ENCODE measurements at regions not wholly inside any gene's neighbourhood (a gene's known extent, or its start where the extent isn't known, plus 50 kb on each side); places are given as distances from the start of the nearest gene placed in this dataset.

- H3K9me3 ChIP-seq (ENCODE audit: low read depth, low read length), result no peaks in the 10 kb centered on the region
- H3K4me3 ChIP-seq (ENCODE audit: low read length), result no peak overlapping the region
- H3K4me1 ChIP-seq (ENCODE audit: insufficient read depth, low read length), result peaks cover 6% of the 10 kb centered on the region
- no peaks in the 10 kb centered on the region for H3K27me3 ChIP-seq (ENCODE audit: insufficient read depth, low read length)
Observed at GRCh38 chr6:134453792-134454510, 136.0 kb upstream of the SGK1 start.

GRCh38 chr6:134452906-134453305, 135.0 kb upstream of the SGK1 start:
- Histone ChIP-seq H3K9me3 (ENCODE audit: low read depth, low read length) (no peaks in the 10 kb centered on the region), H3K27me3 (ENCODE audit: insufficient read depth, low read length) (no peaks in the 10 kb centered on the region), H3K4me1 (ENCODE audit: insufficient read depth, low read length) (no peaks in the 10 kb centered on the region), H3K4me3 (ENCODE audit: low read length) (no peak overlapping the region)

- Histone ChIP-seq H3K27me3 (ENCODE audit: insufficient read depth, low read length) (no peaks in the 10 kb centered on the region), H3K9me3 (ENCODE audit: low read depth, low read length) (no peaks in the 10 kb centered on the region)
Observed at GRCh38 chr6:134451529-134451928, 133.6 kb upstream of the SGK1 start.

GRCh38 chr6:134449781-134450180, 131.9 kb upstream of the SGK1 start:
- H3K4me1 ChIP-seq (ENCODE audit: insufficient read depth, low read length), result peaks cover 6% of the 10 kb centered on the region
- no peaks in the 10 kb centered on the region for H3K9me3 ChIP-seq (ENCODE audit: low read depth, low read length)
- H3K27me3 ChIP-seq (ENCODE audit: insufficient read depth, low read length), result no peaks in the 10 kb centered on the region
- H3K4me3 ChIP-seq (ENCODE audit: low read length), result no peak overlapping the region

More at GRCh38 chr6:134451529-134451928, 133.6 kb upstream of the SGK1 start:
- Histone ChIP-seq H3K4me1 (ENCODE audit: insufficient read depth, low read length) (peaks cover 6% of the 10 kb centered on the region), H3K4me3 (ENCODE audit: low read length) (no peak overlapping the region)

GRCh38 chr6:134449004-134449403, 131.1 kb upstream of the SGK1 start:
- peaks cover 6% of the 10 kb centered on the region for H3K4me1 ChIP-seq (ENCODE audit: insufficient read depth, low read length)
- H3K27me3 ChIP-seq (ENCODE audit: insufficient read depth, low read length), result no peaks in the 10 kb centered on the region
- H3K9me3 ChIP-seq (ENCODE audit: low read depth, low read length), result no peaks in the 10 kb centered on the region
- no peak overlapping the region for H3K4me3 ChIP-seq (ENCODE audit: low read length)

- peaks cover 6% of the 10 kb centered on the region for H3K4me1 ChIP-seq (ENCODE audit: insufficient read depth, low read length)
- no peaks in the 10 kb centered on the region for H3K27me3 ChIP-seq (ENCODE audit: insufficient read depth, low read length)
- no peaks in the 10 kb centered on the region for H3K9me3 ChIP-seq (ENCODE audit: low read depth, low read length)
- H3K4me3 ChIP-seq (ENCODE audit: low read length), result no peak overlapping the region
Observed at GRCh38 chr6:134447883-134448387, 130.0 kb upstream of the SGK1 start.

- peaks cover 6% of the 10 kb centered on the region for H3K4me1 ChIP-seq (ENCODE audit: insufficient read depth, low read length)
- H3K27me3 ChIP-seq (ENCODE audit: insufficient read depth, low read length), result no peaks in the 10 kb centered on the region
- H3K4me3 ChIP-seq (ENCODE audit: low read length), result no peak overlapping the region
- H3K9me3 ChIP-seq (ENCODE audit: low read depth, low read length), result no peaks in the 10 kb centered on the region
Observed at GRCh38 chr6:134447423-134447822, 129.5 kb upstream of the SGK1 start.

- H3K9me3 ChIP-seq (ENCODE audit: low read depth, low read length), result no peaks in the 10 kb centered on the region
- no peak overlapping the region for H3K4me3 ChIP-seq (ENCODE audit: low read length)
- H3K4me1 ChIP-seq (ENCODE audit: insufficient read depth, low read length), result peaks cover 6% of the 10 kb centered on the region
- no peaks in the 10 kb centered on the region for H3K27me3 ChIP-seq (ENCODE audit: insufficient read depth, low read length)
Observed at GRCh38 chr6:134446896-134447295, 129.0 kb upstream of the SGK1 start.

GRCh38 chr6:134446218-134446848, 128.4 kb upstream of the SGK1 start:
- H3K9me3 ChIP-seq (ENCODE audit: low read depth, low read length), result no peaks in the 10 kb centered on the region
- no peaks in the 10 kb centered on the region for H3K27me3 ChIP-seq (ENCODE audit: insufficient read depth, low read length)
- H3K4me1 ChIP-seq (ENCODE audit: insufficient read depth, low read length), result peaks cover 6% of the 10 kb centered on the region
- H3K4me3 ChIP-seq (ENCODE audit: low read length), result no peak overlapping the region

GRCh38 chr6:134443009-134443408, 125.1 kb upstream of the SGK1 start:
- H3K27me3 ChIP-seq (ENCODE audit: insufficient read depth, low read length), result no peaks in the 10 kb centered on the region
- no peak overlapping the region for H3K4me3 ChIP-seq (ENCODE audit: low read length)
- H3K4me1 ChIP-seq (ENCODE audit: insufficient read depth, low read length), result peaks cover 8% of the 10 kb centered on the region
- no peaks in the 10 kb centered on the region for H3K9me3 ChIP-seq (ENCODE audit: low read depth, low read length)

- no peak overlapping the region for H3K4me3 ChIP-seq (ENCODE audit: low read length)
- H3K4me1 ChIP-seq (ENCODE audit: insufficient read depth, low read length), result peaks cover 11% of the 10 kb centered on the region
- H3K27me3 ChIP-seq (ENCODE audit: insufficient read depth, low read length), result no peaks in the 10 kb centered on the region
- H3K9me3 ChIP-seq (ENCODE audit: low read depth, low read length), result no peaks in the 10 kb centered on the region
Observed at GRCh38 chr6:134442073-134442472, 124.2 kb upstream of the SGK1 start.

GRCh38 chr6:134438837-134439236, 120.9 kb upstream of the SGK1 start:
- H3K4me3 ChIP-seq (ENCODE audit: low read length), result no peak overlapping the region
- no peaks in the 10 kb centered on the region for H3K27me3 ChIP-seq (ENCODE audit: insufficient read depth, low read length)
- no peaks in the 10 kb centered on the region for H3K9me3 ChIP-seq (ENCODE audit: low read depth, low read length)
- H3K4me1 ChIP-seq (ENCODE audit: insufficient read depth, low read length), result peaks cover 22% of the 10 kb centered on the region

- Histone ChIP-seq H3K27me3 (ENCODE audit: insufficient read depth, low read length) (no peaks in the 10 kb centered on the region), H3K9me3 (ENCODE audit: low read depth, low read length) (no peaks in the 10 kb centered on the region), H3K4me3 (ENCODE audit: low read length) (no peak overlapping the region), H3K4me1 (ENCODE audit: insufficient read depth, low read length) (peaks cover 22% of the 10 kb centered on the region)
Observed at GRCh38 chr6:134437376-134437775, 119.5 kb upstream of the SGK1 start.

- Histone ChIP-seq H3K4me3 (ENCODE audit: low read length) (no peak overlapping the region), H3K9me3 (ENCODE audit: low read depth, low read length) (no peaks in the 10 kb centered on the region), H3K27me3 (ENCODE audit: insufficient read depth, low read length) (no peaks in the 10 kb centered on the region), H3K4me1 (ENCODE audit: insufficient read depth, low read length) (peaks cover 25% of the 10 kb centered on the region)
Observed at GRCh38 chr6:134436950-134437349, 119.0 kb upstream of the SGK1 start.

GRCh38 chr6:134436281-134436815, 118.4 kb upstream of the SGK1 start:
- Histone ChIP-seq H3K4me1 (ENCODE audit: insufficient read depth, low read length) (peaks cover 25% of the 10 kb centered on the region), H3K4me3 (ENCODE audit: low read length) (no peak overlapping the region), H3K27me3 (ENCODE audit: insufficient read depth, low read length) (no peaks in the 10 kb centered on the region), H3K9me3 (ENCODE audit: low read depth, low read length) (no peaks in the 10 kb centered on the region)
